ENCODE measurements at regions not wholly inside any gene's neighbourhood (a gene's known extent, or its start where the extent isn't known, plus 50 kb on each side); places are given as distances from the start of the nearest gene placed in this dataset.

- TF ChIP-seq CTCF (IDR thresholded peaks at IDR 0.05): no peak
- no peak overlapping the region for H3K27ac ChIP-seq
These were observed 169.5 kb upstream of the CHRM2 start for GRCh38 chr7:136698977-136699376.

GRCh38 chr7:136698231-136698630 is 170.2 kb upstream of the CHRM2 start:
- no peak for TF ChIP-seq CTCF (IDR thresholded peaks at IDR 0.05)
- no peaks in the 10 kb centered on the region for H3K9me3 ChIP-seq
- no peaks in the 10 kb centered on the region for H3K27me3 ChIP-seq
- H3K27ac ChIP-seq: no peak overlapping the region
- H3K36me3 ChIP-seq: no peaks in the 10 kb centered on the region
- H3K4me1 ChIP-seq (ENCODE audit: control insufficient read depth in 1 of 2, insufficient read depth in 1 of 2, low read depth in 1 of 2, low read length in 1 of 2): no peaks in the 10 kb centered on the region
- H3K4me3 ChIP-seq (ENCODE audit: low read depth in 1 of 2, low read length in 1 of 2): no peak overlapping the region

More at GRCh38 chr7:136698977-136699376, 169.5 kb upstream of the CHRM2 start:
- H3K9me3 ChIP-seq: no peaks in the 10 kb centered on the region
- no peaks in the 10 kb centered on the region for H3K4me1 ChIP-seq (ENCODE audit: control insufficient read depth in 1 of 2, insufficient read depth in 1 of 2, low read depth in 1 of 2, low read length in 1 of 2)
- H3K4me3 ChIP-seq (ENCODE audit: low read depth in 1 of 2, low read length in 1 of 2): no peak overlapping the region
- H3K36me3 ChIP-seq: no peaks in the 10 kb centered on the region
- H3K27me3 ChIP-seq: no peaks in the 10 kb centered on the region

- Histone ChIP-seq H3K27me3 (no peaks in the 10 kb centered on the region), H3K4me1 (ENCODE audit: control insufficient read depth in 1 of 2, insufficient read depth in 1 of 2, low read depth in 1 of 2, low read length in 1 of 2) (no peaks in the 10 kb centered on the region), H3K9me3 (no peaks in the 10 kb centered on the region), H3K27ac (no peak overlapping the region), H3K4me3 (ENCODE audit: low read depth in 1 of 2, low read length in 1 of 2) (no peak overlapping the region), H3K36me3 (no peaks in the 10 kb centered on the region)
- no peak for TF ChIP-seq CTCF (IDR thresholded peaks at IDR 0.05)
These were observed 171.2 kb upstream of the CHRM2 start for GRCh38 chr7:136697271-136697670.

GRCh38 chr7:136693166-136694119 is 175.0 kb upstream of the CHRM2 start:
- Histone ChIP-seq H3K4me3 (ENCODE audit: low read depth in 1 of 2, low read length in 1 of 2) (no peak overlapping the region), H3K36me3 (no peaks in the 10 kb centered on the region), H3K9me3 (no peaks in the 10 kb centered on the region), H3K27me3 (no peaks in the 10 kb centered on the region), H3K27ac (no peak overlapping the region), H3K4me1 (ENCODE audit: control insufficient read depth in 1 of 2, insufficient read depth in 1 of 2, low read depth in 1 of 2, low read length in 1 of 2) (no peaks in the 10 kb centered on the region)
- TF ChIP-seq CTCF (IDR thresholded peaks at IDR 0.05): no peak

GRCh38 chr7:136692221-136692620 is 176.2 kb upstream of the CHRM2 start:
- Histone ChIP-seq H3K36me3 (no peaks in the 10 kb centered on the region), H3K27ac (no peak overlapping the region), H3K9me3 (no peaks in the 10 kb centered on the region), H3K4me1 (ENCODE audit: control insufficient read depth in 1 of 2, insufficient read depth in 1 of 2, low read depth in 1 of 2, low read length in 1 of 2) (no peaks in the 10 kb centered on the region), H3K4me3 (ENCODE audit: low read depth in 1 of 2, low read length in 1 of 2) (no peak overlapping the region), H3K27me3 (no peaks in the 10 kb centered on the region)
- no peak for TF ChIP-seq CTCF (IDR thresholded peaks at IDR 0.05)
